Liver (tissue), 8 donors: ENCODE measurements at regions not wholly inside any gene's neighbourhood (a gene's known extent, or its start where the extent isn't known, plus 50 kb on each side); places are given as distances from the start of the nearest gene placed in this dataset.

ENCODE experiments used
- DNase-seq: peaks from one replicate; pipeline ENCODE4 v3.0.0-alpha.2; 2017; ENCODE audit warnings: low spot score
- H3K27ac ChIP-seq, 2 donors: one replicate each; pipeline ENCODE4 v1.7.0; 2013; ENCODE audit warnings: inconsistent platforms in 2 of 2, low read length in 2 of 2, control low read depth in 1 of 2, low read depth in 1 of 2, mild to moderate bottlenecking in 1 of 2
- H3K27me3 ChIP-seq, 4 donors: one replicate each; pipeline versions ENCODE4 v1.6.1 to v1.7.0; 2013; ENCODE audit warnings: low read length in 3 of 4, inconsistent platforms in 1 of 4, mild to moderate bottlenecking in 1 of 4, moderate library complexity in 1 of 4; ENCODE audit not compliant: control insufficient read depth in 4 of 4, insufficient read depth in 4 of 4
- H3K36me3 ChIP-seq, 4 donors: one replicate each; pipeline versions ENCODE4 v1.6.1 to v1.7.0; 2013; ENCODE audit warnings: low read length in 3 of 4, mild to moderate bottlenecking in 3 of 4, low read depth in 1 of 4, moderate library complexity in 1 of 4; ENCODE audit not compliant: control insufficient read depth in 4 of 4, insufficient read depth in 3 of 4
- H3K4me1 ChIP-seq, 4 donors: one replicate each; pipeline versions ENCODE4 v1.6.1 to v1.7.0; 2013; ENCODE audit warnings: low read length in 3 of 4, mild to moderate bottlenecking in 3 of 4, moderate library complexity in 1 of 4; ENCODE audit not compliant: control insufficient read depth in 4 of 4, insufficient read depth in 4 of 4
- H3K4me3 ChIP-seq, 3 donors: one replicate each; pipeline versions ENCODE4 v1.6.1 to v1.7.0; 2013; ENCODE audit warnings: low read length in 3 of 3, control low read depth in 1 of 3, low read depth in 1 of 3, mild to moderate bottlenecking in 1 of 3
- H3K9ac ChIP-seq, 2 donors: one replicate each; pipeline ENCODE4 v1.7.0; 2013; ENCODE audit warnings: low read length in 2 of 2, mild to moderate bottlenecking in 2 of 2, moderate library complexity in 2 of 2, control low read depth in 1 of 2, low read depth in 1 of 2
- H3K9me3 ChIP-seq, 4 donors: one replicate each; pipeline versions ENCODE4 v1.6.1 to v1.7.0; 2013; ENCODE audit warnings: low read length in 3 of 4; ENCODE audit not compliant: control insufficient read depth in 4 of 4
- ATF3 ChIP-seq: IDR thresholded peaks from 2 replicates; pipeline ENCODE4 v1.6.1; 2016; ENCODE audit warnings: antibody characterized with exemption
- FOXA1 ChIP-seq: IDR thresholded peaks from 2 replicates; pipeline ENCODE4 v1.6.1; 2016; ENCODE audit warnings: antibody characterized with exemption
- FOXA2 ChIP-seq: IDR thresholded peaks from 2 replicates; pipeline ENCODE4 v1.6.1; 2016; ENCODE audit warnings: antibody characterized with exemption
- GABPA ChIP-seq, 2 donors: IDR thresholded peaks in 1 of 2; conservative IDR thresholded peaks in 1 of 2; 2 replicates each; pipeline ENCODE4 v1.6.1; 2016; ENCODE audit warnings: antibody characterized with exemption in 2 of 2, mild to moderate bottlenecking in 1 of 2, moderate library complexity in 1 of 2
- HNF4A ChIP-seq, 2 donors: conservative IDR thresholded peaks; 2 replicates each; pipeline ENCODE4 v1.6.1; 2016; ENCODE audit warnings: antibody characterized with exemption in 2 of 2, mild to moderate bottlenecking in 2 of 2
- HNF4G ChIP-seq: IDR thresholded peaks from 2 replicates; pipeline ENCODE4 v1.6.1; 2016; ENCODE audit warnings: antibody characterized with exemption
- JUND ChIP-seq, 2 donors: IDR thresholded peaks; 2 replicates each; pipeline ENCODE4 v1.6.1; 2016; ENCODE audit warnings: antibody characterized with exemption in 2 of 2
- MAX ChIP-seq: IDR thresholded peaks from 2 replicates; pipeline ENCODE4 v1.6.1; 2016; ENCODE audit warnings: antibody characterized with exemption
- NR2F2 ChIP-seq: IDR thresholded peaks from 2 replicates; pipeline ENCODE4 v1.6.1; 2016; ENCODE audit warnings: antibody characterized with exemption
- RAD21 ChIP-seq, 2 donors: IDR thresholded peaks; 2 replicates each; pipeline ENCODE4 v1.6.1; 2016; ENCODE audit warnings: antibody characterized with exemption in 2 of 2, mild to moderate bottlenecking in 2 of 2
- REST ChIP-seq: IDR thresholded peaks from 2 replicates; pipeline ENCODE4 v1.6.1; 2016; ENCODE audit warnings: antibody characterized with exemption, mild to moderate bottlenecking
- RXRA ChIP-seq, 2 donors: IDR thresholded peaks; 2 replicates each; pipeline ENCODE4 v1.6.1; 2017 to 2018; ENCODE audit warnings: antibody characterized with exemption in 2 of 2, mild to moderate bottlenecking in 1 of 2
- SP1 ChIP-seq: IDR thresholded peaks from 2 replicates; pipeline ENCODE4 v1.6.1; 2018; ENCODE audit warnings: antibody characterized with exemption, mild to moderate bottlenecking
- TAF1 ChIP-seq: conservative IDR thresholded peaks from 2 replicates; pipeline ENCODE4 v1.6.1; 2016; ENCODE audit warnings: antibody characterized with exemption, mild to moderate bottlenecking
- YY1 ChIP-seq: IDR thresholded peaks from 2 replicates; pipeline ENCODE4 v1.6.1; 2016; ENCODE audit warnings: antibody characterized with exemption, mild to moderate bottlenecking
- WGBS: extraction: QIAGEN DNeasy Blood & Tissue Kit; methylation state at CpG from one replicate; pipeline ENCODE4 v1.1.7; 2013; 5-methylcytosine and 5-hydroxymethylcytosine counted together
- TF ChIP-seq, protein P1 (sequence below): fragments of 150-350 bp; IDR thresholded peaks from 2 replicates; pipeline ENCODE4 v1.5.1; 2017; ENCODE audit warnings: improper control_type of control experiment, low read depth, low read length; ENCODE audit not compliant: missing input control
- TF ChIP-seq, protein P2 (sequence below): IDR thresholded peaks from 2 replicates; pipeline ENCODE4 v1.6.1; 2016; ENCODE audit warnings: antibody characterized with exemption
- donor health status: healthy.
- donor health status: healthy.
- donor health status: healthy.
- donor health status: healthy.
- donor health status: healthy.

DNA sequence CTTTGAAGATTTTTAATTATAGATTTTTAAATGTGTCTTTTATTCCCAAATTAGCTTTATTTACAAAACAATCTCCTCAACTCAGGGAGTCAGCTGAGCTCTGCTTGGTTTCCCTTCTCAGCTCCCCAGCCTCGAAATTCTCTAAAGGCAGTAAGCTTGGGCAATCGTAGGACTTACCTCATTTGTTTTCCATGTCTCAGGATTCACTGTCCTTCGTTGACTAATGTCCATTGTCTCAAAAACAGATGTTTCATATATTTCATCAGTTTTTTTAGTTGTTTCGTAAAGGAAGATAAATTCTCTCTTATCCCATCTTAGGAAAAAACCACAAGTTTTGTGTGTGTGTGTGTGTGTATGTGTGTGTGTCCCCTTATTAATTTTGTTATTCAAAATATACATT, 102.2 kb upstream of the ADGRF1 start:
- H3K9ac ChIP-seq = no peak overlapping the region
- 87% methylated on average over 4 of the region's 4 CpGs for WGBS
- DNase-seq = no peak
- peaks cover 2 to 14% (median 8%) of the 10 kb centered on the region in 4 donors for H3K4me1 ChIP-seq
- H3K36me3 ChIP-seq = no peaks in the 10 kb centered on the region
- no peak overlapping the region for H3K27ac ChIP-seq
- H3K9me3 ChIP-seq = no peaks in the 10 kb centered on the region
- TF ChIP-seq TAF1 = no peak
- no peak for TF ChIP-seq HNF4A (conservative IDR thresholded peaks at IDR 0.05)
- no peak for TF ChIP-seq NR2F2
- TF ChIP-seq, protein P1, sequence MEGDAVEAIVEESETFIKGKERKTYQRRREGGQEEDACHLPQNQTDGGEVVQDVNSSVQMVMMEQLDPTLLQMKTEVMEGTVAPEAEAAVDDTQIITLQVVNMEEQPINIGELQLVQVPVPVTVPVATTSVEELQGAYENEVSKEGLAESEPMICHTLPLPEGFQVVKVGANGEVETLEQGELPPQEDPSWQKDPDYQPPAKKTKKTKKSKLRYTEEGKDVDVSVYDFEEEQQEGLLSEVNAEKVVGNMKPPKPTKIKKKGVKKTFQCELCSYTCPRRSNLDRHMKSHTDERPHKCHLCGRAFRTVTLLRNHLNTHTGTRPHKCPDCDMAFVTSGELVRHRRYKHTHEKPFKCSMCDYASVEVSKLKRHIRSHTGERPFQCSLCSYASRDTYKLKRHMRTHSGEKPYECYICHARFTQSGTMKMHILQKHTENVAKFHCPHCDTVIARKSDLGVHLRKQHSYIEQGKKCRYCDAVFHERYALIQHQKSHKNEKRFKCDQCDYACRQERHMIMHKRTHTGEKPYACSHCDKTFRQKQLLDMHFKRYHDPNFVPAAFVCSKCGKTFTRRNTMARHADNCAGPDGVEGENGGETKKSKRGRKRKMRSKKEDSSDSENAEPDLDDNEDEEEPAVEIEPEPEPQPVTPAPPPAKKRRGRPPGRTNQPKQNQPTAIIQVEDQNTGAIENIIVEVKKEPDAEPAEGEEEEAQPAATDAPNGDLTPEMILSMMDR = no peak
- no peak for TF ChIP-seq REST
- TF ChIP-seq FOXA1 = no peak
- TF ChIP-seq SP1 = no peak
- no peak for TF ChIP-seq MAX
- no peak for TF ChIP-seq YY1
- no peak for TF ChIP-seq FOXA2
- TF ChIP-seq GABPA (IDR thresholded peaks at IDR 0.05 in 1 of 2, conservative IDR thresholded peaks at IDR 0.05 in 1 of 2) = no peak
- no peak for TF ChIP-seq HNF4G
- no peak for TF ChIP-seq JUND (IDR thresholded peaks at IDR 0.05)
- no peak for TF ChIP-seq RAD21 (IDR thresholded peaks at IDR 0.05)
- TF ChIP-seq RXRA (IDR thresholded peaks at IDR 0.05) = no peak
- no peaks in the 10 kb centered on the region for H3K27me3 ChIP-seq
- H3K4me3 ChIP-seq = no peak overlapping the region

- TF ChIP-seq REST = no peak
- TF ChIP-seq RAD21 (IDR thresholded peaks at IDR 0.05) = no peak
- TF ChIP-seq HNF4A (conservative IDR thresholded peaks at IDR 0.05) = no peak
- no peak for TF ChIP-seq HNF4G
- TF ChIP-seq, protein P2, sequence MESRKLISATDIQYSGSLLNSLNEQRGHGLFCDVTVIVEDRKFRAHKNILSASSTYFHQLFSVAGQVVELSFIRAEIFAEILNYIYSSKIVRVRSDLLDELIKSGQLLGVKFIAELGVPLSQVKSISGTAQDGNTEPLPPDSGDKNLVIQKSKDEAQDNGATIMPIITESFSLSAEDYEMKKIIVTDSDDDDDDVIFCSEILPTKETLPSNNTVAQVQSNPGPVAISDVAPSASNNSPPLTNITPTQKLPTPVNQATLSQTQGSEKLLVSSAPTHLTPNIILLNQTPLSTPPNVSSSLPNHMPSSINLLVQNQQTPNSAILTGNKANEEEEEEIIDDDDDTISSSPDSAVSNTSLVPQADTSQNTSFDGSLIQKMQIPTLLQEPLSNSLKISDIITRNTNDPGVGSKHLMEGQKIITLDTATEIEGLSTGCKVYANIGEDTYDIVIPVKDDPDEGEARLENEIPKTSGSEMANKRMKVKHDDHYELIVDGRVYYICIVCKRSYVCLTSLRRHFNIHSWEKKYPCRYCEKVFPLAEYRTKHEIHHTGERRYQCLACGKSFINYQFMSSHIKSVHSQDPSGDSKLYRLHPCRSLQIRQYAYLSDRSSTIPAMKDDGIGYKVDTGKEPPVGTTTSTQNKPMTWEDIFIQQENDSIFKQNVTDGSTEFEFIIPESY = no peak
- TF ChIP-seq TAF1 = no peak
- TF ChIP-seq YY1 = no peak
- no peak for TF ChIP-seq NR2F2
- TF ChIP-seq JUND (IDR thresholded peaks at IDR 0.05) = no peak
- TF ChIP-seq FOXA1 = no peak
- TF ChIP-seq SP1 = no peak
- TF ChIP-seq, protein P1 = no peak
- no peak for TF ChIP-seq MAX
- no peak for TF ChIP-seq ATF3
- no peaks in the 10 kb centered on the region for H3K9me3 ChIP-seq
- no peaks in the 10 kb centered on the region for H3K27me3 ChIP-seq
- DNase-seq = no peak
- no peaks in the 10 kb centered on the region for H3K36me3 ChIP-seq
- no peak overlapping the region for H3K4me3 ChIP-seq
- no peak overlapping the region for H3K9ac ChIP-seq
- WGBS = 85% methylated on average over 2 of the region's 2 CpGs
- H3K4me1 ChIP-seq = peaks cover 0 to 6% (median 3%) of the 10 kb centered on the region in 4 donors
- no peak overlapping the region for H3K27ac ChIP-seq
These were observed 99.8 kb upstream of the ADGRF1 start for GRCh38 chr6:47141963-47142362.
